Erythroblast (primary cell): ENCODE measurements at regions not wholly inside any gene's neighbourhood (a gene's known extent, or its start where the extent isn't known, plus 50 kb on each side); places are given as distances from the start of the nearest gene placed in this dataset.

ENCODE experiments used
- GATA1 ChIP-seq: IDR thresholded peaks from 2 replicates; pipeline ENCODE4 v1.6.1; 2011; ENCODE audit warnings: low read depth, mild to moderate bottlenecking, control low read depth, low read length, moderate library complexity
- POLR2A ChIP-seq: IDR thresholded peaks from 2 replicates; pipeline ENCODE4 v1.6.1; 2011; ENCODE audit warnings: mild to moderate bottlenecking, low read length

DNA sequence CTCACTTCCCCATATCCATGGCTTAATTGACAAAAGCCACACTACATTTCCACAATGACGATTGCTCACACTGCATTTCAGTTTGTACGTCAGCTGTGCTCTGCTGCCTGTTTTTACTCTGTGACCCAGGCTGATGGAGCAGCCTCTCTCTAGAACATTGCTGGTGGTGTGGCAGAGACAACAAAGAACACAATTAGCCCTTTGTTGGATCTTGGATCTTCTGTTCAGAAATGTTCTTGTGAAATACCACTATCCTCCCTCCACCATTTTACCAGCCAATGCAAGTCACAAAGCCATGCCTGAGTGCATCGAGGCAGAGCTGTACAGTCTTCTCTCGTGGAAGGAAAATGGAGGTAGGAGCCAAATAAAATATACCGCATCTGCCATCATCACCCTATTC, 56.9 kb upstream of the TBC1D5 start:
- TF ChIP-seq POLR2A = no peak
- TF ChIP-seq GATA1 = no peak
